Non-pigmented ciliary epithelial cell (primary cell): ENCODE measurements at regions not wholly inside any gene's neighbourhood (a gene's known extent, or its start where the extent isn't known, plus 50 kb on each side); places are given as distances from the start of the nearest gene placed in this dataset.
"Not testable (repeated sequence)": the region's sequence is repeated elsewhere in the genome, so short reads cannot be mapped to it uniquely, and the experiment has no call there.

Source experiments
- DNase-seq: peaks from one replicate; pipeline ENCODE4 v3.0.0-alpha.2; 2010; ENCODE audit warnings: low read depth

GRCh38 chr6:6724539-6725467 lies 136.3 kb downstream of the LY86 start:
- DNase-seq = no peak

GRCh38 chr6:6725468-6726209 lies 137.1 kb downstream of the LY86 start:
- no peak for DNase-seq

GRCh38 chr6:6728169-6728941 lies 139.8 kb downstream of the LY86 start:
- DNase-seq = no peak

GRCh38 chr6:6729971-6730370 lies 141.5 kb downstream of the LY86 start:
- DNase-seq = no peak

GRCh38 chr6:6730831-6731230 lies 142.3 kb downstream of the LY86 start:
- peak; percentile 57 for DNase-seq

- no peak for DNase-seq
Measured at GRCh38 chr6:6734479-6735465, 146.3 kb downstream of the LY86 start.

- DNase-seq = no peak
Measured at GRCh38 chr6:6736791-6737654, 148.5 kb downstream of the LY86 start.

GRCh38 chr6:6737671-6738070 lies 149.2 kb downstream of the LY86 start:
- no peak for DNase-seq

GRCh38 chr6:6738108-6738507 lies 149.6 kb downstream of the LY86 start:
- DNase-seq = no peak

- DNase-seq = no peak
Measured at GRCh38 chr6:6738922-6739716, 150.6 kb downstream of the LY86 start.

- no peak for DNase-seq
Measured at GRCh38 chr6:6740595-6740994, 152.1 kb downstream of the LY86 start.

- no peak for DNase-seq
Measured at GRCh38 chr6:6741264-6741663, 152.7 kb downstream of the LY86 start.

GRCh38 chr6:6742535-6742934 lies 154.0 kb downstream of the LY86 start:
- no peak for DNase-seq

- DNase-seq = no peak
Measured at GRCh38 chr6:6744551-6744950, 156.0 kb downstream of the LY86 start.

GRCh38 chr6:6745637-6746332 lies 157.3 kb downstream of the LY86 start:
- not testable (repeated sequence) for DNase-seq

GRCh38 chr6:6746333-6746969 lies 157.9 kb downstream of the LY86 start:
- no peak for DNase-seq

- DNase-seq = no peak
Measured at GRCh38 chr6:6746970-6747338, 158.4 kb downstream of the LY86 start.

- no peak for DNase-seq
Measured at GRCh38 chr6:6747371-6747770, 158.9 kb downstream of the LY86 start.
